ENCODE measurements at regions not wholly inside any gene's neighbourhood (a gene's known extent, or its start where the extent isn't known, plus 50 kb on each side); places are given as distances from the start of the nearest gene placed in this dataset.

GRCh38 chr9:115913696-115914095 lies 239.9 kb upstream of the PAPPA start:
- Mint-ChIP-seq H3K27me3 (ENCODE audit: insufficient read depth) (no peaks in the 10 kb centered on the region), H3K27ac (no peak overlapping the region), H3K9me3 (no peaks in the 10 kb centered on the region), H3K4me1 (peaks cover 17% of the 10 kb centered on the region), H3K4me3 (no peak overlapping the region), H3K36me3 (ENCODE audit: low read depth) (no peaks in the 10 kb centered on the region)
- Histone ChIP-seq H3K36me3 (ENCODE audit: control insufficient read depth, insufficient read depth, low read length) (no peaks in the 10 kb centered on the region), H3K27ac (ENCODE audit: low read depth, low read length) (no peak overlapping the region), H3K4me1 (ENCODE audit: control insufficient read depth, insufficient read depth, low read length) (no peaks in the 10 kb centered on the region), H3K27me3 (ENCODE audit: control insufficient read depth, insufficient read depth, low read length, poor library complexity, severe bottlenecking) (no peaks in the 10 kb centered on the region), H3K9me3 (ENCODE audit: control insufficient read depth, low read length) (no peaks in the 10 kb centered on the region), H3K4me3 (ENCODE audit: low read length) (no peak overlapping the region), H3K9ac (ENCODE audit: extremely low read depth, low read length, poor library complexity, severe bottlenecking) (no peak overlapping the region)
- no peak for TF ChIP-seq CTCF (conservative IDR thresholded peaks at IDR 0.05)
- WGBS, 2 experiments (ENCODE audit: insufficient coverage in 1 of 2, insufficient read length in 1 of 2): 90 to 96% methylated on average over 3 of the region's 3 CpGs
- DNase-seq: no peak

GRCh38 chr9:115914291-115914690 lies 239.3 kb upstream of the PAPPA start:
- Mint-ChIP-seq H3K9me3 (peaks cover 3% of the 10 kb centered on the region), H3K27ac (no peak overlapping the region), H3K36me3 (ENCODE audit: low read depth) (no peaks in the 10 kb centered on the region), H3K4me3 (no peak overlapping the region), H3K27me3 (ENCODE audit: insufficient read depth) (peaks cover 2% of the 10 kb centered on the region), H3K4me1 (peaks cover 11% of the 10 kb centered on the region)
- Histone ChIP-seq H3K4me3 (ENCODE audit: low read length) (no peak overlapping the region), H3K27me3 (ENCODE audit: control insufficient read depth, insufficient read depth, low read length, poor library complexity, severe bottlenecking) (no peaks in the 10 kb centered on the region), H3K9ac (ENCODE audit: extremely low read depth, low read length, poor library complexity, severe bottlenecking) (no peak overlapping the region), H3K4me1 (ENCODE audit: control insufficient read depth, insufficient read depth, low read length) (no peaks in the 10 kb centered on the region), H3K27ac (ENCODE audit: low read depth, low read length) (no peak overlapping the region), H3K36me3 (ENCODE audit: control insufficient read depth, insufficient read depth, low read length) (no peaks in the 10 kb centered on the region), H3K9me3 (ENCODE audit: control insufficient read depth, low read length) (no peaks in the 10 kb centered on the region)
- DNase-seq: no peak
- 92 to 95% methylated on average over 3 to 5 of the region's 5 CpGs for WGBS, 2 experiments (ENCODE audit: insufficient coverage in 1 of 2, insufficient read length in 1 of 2)
- no peak for TF ChIP-seq CTCF (conservative IDR thresholded peaks at IDR 0.05)

DNA sequence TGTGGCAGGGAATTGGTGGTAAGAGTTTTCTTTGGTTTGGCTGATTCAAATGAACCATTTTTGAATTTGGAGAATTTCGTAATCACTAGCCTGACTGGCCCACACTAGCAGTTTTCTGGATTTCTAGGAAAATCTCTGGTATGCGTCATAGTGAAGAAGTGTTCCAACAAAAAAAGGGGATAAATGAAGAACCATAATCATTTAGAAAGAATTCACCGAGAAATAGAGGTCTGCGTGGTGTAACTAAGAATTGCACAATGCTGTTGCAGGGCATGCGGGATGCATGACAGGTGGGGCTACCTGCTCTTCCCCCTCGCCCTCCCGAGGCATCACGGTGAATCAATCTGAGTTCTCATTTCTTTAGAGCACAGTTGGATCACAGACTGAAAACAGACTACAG lies 232.3 kb upstream of the PAPPA start:
- Histone ChIP-seq H3K4me3 (ENCODE audit: low read length) (no peak overlapping the region), H3K4me1 (ENCODE audit: control insufficient read depth, insufficient read depth, low read length) (no peaks in the 10 kb centered on the region), H3K9me3 (ENCODE audit: control insufficient read depth, low read length) (peaks cover 9% of the 10 kb centered on the region), H3K9ac (ENCODE audit: extremely low read depth, low read length, poor library complexity, severe bottlenecking) (no peak overlapping the region), H3K27ac (ENCODE audit: low read depth, low read length) (no peak overlapping the region), H3K27me3 (ENCODE audit: control insufficient read depth, insufficient read depth, low read length, poor library complexity, severe bottlenecking) (no peaks in the 10 kb centered on the region), H3K36me3 (ENCODE audit: control insufficient read depth, insufficient read depth, low read length) (no peaks in the 10 kb centered on the region)
- Mint-ChIP-seq H3K36me3 (ENCODE audit: low read depth) (no peaks in the 10 kb centered on the region), H3K27me3 (ENCODE audit: insufficient read depth) (peaks cover 7% of the 10 kb centered on the region), H3K4me1 (no peaks in the 10 kb centered on the region), H3K4me3 (no peak overlapping the region), H3K27ac (no peak overlapping the region), H3K9me3 (peaks cover 9% of the 10 kb centered on the region)
- 96 to 100% methylated on average over 7 to 8 of the region's 8 CpGs for WGBS, 2 experiments (ENCODE audit: insufficient coverage in 1 of 2, insufficient read length in 1 of 2)
- DNase-seq: no peak
- TF ChIP-seq CTCF (conservative IDR thresholded peaks at IDR 0.05): no peak

Measured in endodermal cell (in vitro differentiated cells).